GM12865 (cell line): ENCODE measurements at regions not wholly inside any gene's neighbourhood (a gene's known extent, or its start where the extent isn't known, plus 50 kb on each side); places are given as distances from the start of the nearest gene placed in this dataset.

ENCODE experiments used
- DNase-seq: peaks from one replicate; pipeline ENCODE4 v3.0.0; 2010; ENCODE audit warnings: low read depth
- H3K4me3 ChIP-seq: 2 replicates; pipeline ENCODE4 v1.5.1; 2011; ENCODE audit warnings: mild to moderate bottlenecking, low read depth, low read length, control low read depth
- CTCF ChIP-seq: IDR thresholded peaks from 2 replicates; pipeline ENCODE4 v1.5.1; 2011; ENCODE audit warnings: low read length, control low read depth, low read depth, inconsistent platforms; ENCODE audit not compliant: insufficient read depth; ENCODE audit errors: missing control alignments

GRCh38 chr17:6005939-6006338 lies 64.2 kb upstream of the WSCD1 start:
- TF ChIP-seq CTCF: no peak
- no peak for DNase-seq
- no peak overlapping the region for H3K4me3 ChIP-seq

- no peak for DNase-seq
- H3K4me3 ChIP-seq: no peak overlapping the region
- no peak for TF ChIP-seq CTCF
Observed at GRCh38 chr17:6011206-6011605, 59.0 kb upstream of the WSCD1 start.

GRCh38 chr17:6018788-6019187 lies 51.4 kb upstream of the WSCD1 start:
- no peak overlapping the region for H3K4me3 ChIP-seq
- no peak for DNase-seq
- no peak for TF ChIP-seq CTCF

GRCh38 chr17:6019959-6020358 lies 50.2 kb upstream of the WSCD1 start:
- no peak for TF ChIP-seq CTCF
- no peak overlapping the region for H3K4me3 ChIP-seq
- DNase-seq: no peak

DNA sequence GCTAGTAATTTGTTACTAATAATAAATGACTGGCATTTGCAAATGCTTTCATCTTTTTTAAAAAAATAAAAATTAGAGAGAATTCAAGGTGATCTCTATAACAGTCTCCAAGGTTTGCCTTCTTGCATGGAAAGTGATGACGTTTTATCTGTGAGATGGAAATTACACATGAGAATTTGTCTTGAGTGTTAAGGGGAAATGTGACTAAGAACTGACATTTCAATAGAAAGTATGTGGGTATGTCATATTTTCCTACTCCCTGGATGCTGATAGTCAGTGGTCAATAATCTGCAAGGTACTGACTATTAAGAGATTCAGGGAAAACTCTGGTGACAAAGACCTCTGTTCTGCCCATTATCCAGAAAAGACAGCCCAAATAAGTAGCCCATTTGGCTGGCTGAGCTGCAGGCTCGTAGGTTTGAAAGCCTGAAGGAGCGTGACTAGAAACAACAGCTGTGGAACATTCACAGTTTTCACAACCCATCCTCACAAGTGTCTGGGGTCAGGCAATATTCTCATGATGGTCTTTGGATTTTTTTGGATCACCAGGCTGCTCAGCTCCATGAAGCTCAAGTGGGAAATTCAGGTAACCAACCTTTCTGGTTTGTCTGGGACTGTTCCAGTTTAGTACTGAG lies 49.7 kb upstream of the WSCD1 start:
- TF ChIP-seq CTCF: no peak
- no peak overlapping the region for H3K4me3 ChIP-seq
- no peak for DNase-seq
